ENCODE measurements at regions not wholly inside any gene's neighbourhood (a gene's known extent, or its start where the extent isn't known, plus 50 kb on each side); places are given as distances from the start of the nearest gene placed in this dataset.

GRCh38 chr1:106492880-106493279, 563.6 kb upstream of the PRMT6 start:
- TF ChIP-seq EZH2 (IDR thresholded peaks at IDR 0.05; ENCODE audit: borderline replicate concordance, insufficient read depth, low read depth, low read length, poor library complexity, severe bottlenecking) (no peak), CTCF (IDR thresholded peaks at IDR 0.05) (no peak)
